ENCODE measurements at regions not wholly inside any gene's neighbourhood (a gene's known extent, or its start where the extent isn't known, plus 50 kb on each side); places are given as distances from the start of the nearest gene placed in this dataset.
"Not testable (repeated sequence)": the region's sequence is repeated elsewhere in the genome, so short reads cannot be mapped to it uniquely, and the experiment has no call there.

DNA sequence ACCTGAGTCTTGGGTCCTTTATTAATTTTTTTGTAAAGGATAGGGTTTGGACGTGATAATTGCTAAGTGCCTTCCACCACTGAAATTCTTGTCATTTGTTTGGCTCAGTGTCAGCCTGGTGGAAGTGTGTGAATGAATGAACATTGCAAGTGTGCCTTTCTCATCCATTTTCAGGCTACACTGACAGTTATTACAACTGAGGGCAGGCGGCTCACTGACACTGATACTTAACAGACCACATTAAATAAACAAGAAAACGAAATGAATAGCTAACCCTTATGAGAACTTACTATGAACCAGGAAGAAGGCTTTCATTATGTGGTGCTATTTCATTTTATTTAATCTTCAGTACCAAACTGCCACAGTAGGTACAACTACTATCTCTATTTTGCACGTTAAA is 188.8 kb upstream of the CRBN start:
- Histone ChIP-seq H3K27me3 (ENCODE audit: low read length) (no peaks in the 10 kb centered on the region), H3K4me2 (ENCODE audit: low read depth, low read length, poor library complexity, severe bottlenecking) (no peak overlapping the region), H3K79me2 (ENCODE audit: low read length) (no peaks in the 10 kb centered on the region), H3K9me3 (ENCODE audit: low read length) (no peaks in the 10 kb centered on the region), H3K36me3 (ENCODE audit: insufficient read depth, low read length) (no peaks in the 10 kb centered on the region), H4K20me1 (ENCODE audit: insufficient read depth, low read depth, low read length) (no peaks in the 10 kb centered on the region), H3K9ac (ENCODE audit: low read length) (no peak overlapping the region), H2AFZ (ENCODE audit: low read length) (no peak overlapping the region), H3K4me3 (ENCODE audit: low read length) (no peak overlapping the region), H3K9me2 (replicated peaks; ENCODE audit: insufficient read depth, low read length) (no peaks in the 10 kb centered on the region), H3K4me1 (ENCODE audit: low read length) (no peaks in the 10 kb centered on the region), H3K27ac (ENCODE audit: low read length) (no peak overlapping the region)
- DNase-seq, result no peak

DNA sequence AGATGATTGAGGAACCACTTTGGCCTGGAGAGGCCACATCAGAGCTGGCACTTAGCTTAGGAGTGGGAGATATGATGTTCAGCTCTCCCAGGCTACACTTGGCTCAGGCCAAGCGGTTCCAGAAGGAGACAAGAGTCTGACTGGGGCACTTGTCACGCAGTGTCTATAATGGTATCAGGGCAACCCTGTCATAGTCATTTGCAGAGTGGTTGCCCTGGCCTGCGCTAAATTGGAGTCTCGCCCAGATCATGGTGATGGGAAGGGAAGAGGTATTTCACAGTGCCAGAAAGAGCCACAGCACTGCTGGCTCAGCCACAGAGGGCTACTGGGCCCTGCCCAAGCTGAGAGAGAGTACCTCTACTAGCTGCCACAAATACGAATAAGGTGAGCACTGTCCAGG is 186.9 kb upstream of the CRBN start:
- no peaks in the 10 kb centered on the region for H3K4me1 ChIP-seq (ENCODE audit: low read length)
- no peaks in the 10 kb centered on the region for H3K9me3 ChIP-seq (ENCODE audit: low read length)
- H3K36me3 ChIP-seq (ENCODE audit: insufficient read depth, low read length), result no peaks in the 10 kb centered on the region
- H3K9me2 ChIP-seq (replicated peaks; ENCODE audit: insufficient read depth, low read length), result no peaks in the 10 kb centered on the region
- H3K4me2 ChIP-seq (ENCODE audit: low read depth, low read length, poor library complexity, severe bottlenecking), result no peak overlapping the region
- no peak overlapping the region for H2AFZ ChIP-seq (ENCODE audit: low read length)
- no peaks in the 10 kb centered on the region for H3K27me3 ChIP-seq (ENCODE audit: low read length)
- no peak overlapping the region for H3K27ac ChIP-seq (ENCODE audit: low read length)
- no peak overlapping the region for H3K9ac ChIP-seq (ENCODE audit: low read length)
- H3K79me2 ChIP-seq (ENCODE audit: low read length), result no peaks in the 10 kb centered on the region
- H3K4me3 ChIP-seq (ENCODE audit: low read length), result no peak overlapping the region
- no peaks in the 10 kb centered on the region for H4K20me1 ChIP-seq (ENCODE audit: insufficient read depth, low read depth, low read length)
- no peak for DNase-seq

DNA sequence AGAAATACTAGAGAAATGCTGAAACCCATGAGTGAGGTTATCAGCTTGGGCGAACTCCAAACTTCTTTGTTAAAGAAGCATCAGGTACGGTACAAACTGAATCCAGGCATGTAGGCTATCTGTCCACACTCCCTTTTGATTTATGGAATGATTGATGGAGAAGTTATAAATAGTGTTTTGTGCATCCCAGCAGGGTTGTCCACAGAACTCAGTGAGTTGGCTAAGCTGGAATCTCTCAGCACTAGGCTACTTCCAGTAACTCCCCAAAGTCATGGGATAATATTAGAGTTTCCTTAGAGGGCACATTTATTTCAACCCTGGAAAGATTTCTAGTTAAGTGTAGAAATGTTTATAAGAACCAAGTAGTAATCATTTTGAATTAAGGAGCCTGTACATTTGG is 186.2 kb upstream of the CRBN start:
- no peak overlapping the region for H3K4me2 ChIP-seq (ENCODE audit: low read depth, low read length, poor library complexity, severe bottlenecking)
- no peak overlapping the region for H3K9ac ChIP-seq (ENCODE audit: low read length)
- no peaks in the 10 kb centered on the region for H3K36me3 ChIP-seq (ENCODE audit: insufficient read depth, low read length)
- H3K4me1 ChIP-seq (ENCODE audit: low read length), result no peaks in the 10 kb centered on the region
- H3K4me3 ChIP-seq (ENCODE audit: low read length), result no peak overlapping the region
- no peaks in the 10 kb centered on the region for H3K9me2 ChIP-seq (replicated peaks; ENCODE audit: insufficient read depth, low read length)
- no peaks in the 10 kb centered on the region for H3K9me3 ChIP-seq (ENCODE audit: low read length)
- no peaks in the 10 kb centered on the region for H3K79me2 ChIP-seq (ENCODE audit: low read length)
- no peak overlapping the region for H3K27ac ChIP-seq (ENCODE audit: low read length)
- no peaks in the 10 kb centered on the region for H3K27me3 ChIP-seq (ENCODE audit: low read length)
- no peak overlapping the region for H2AFZ ChIP-seq (ENCODE audit: low read length)
- H4K20me1 ChIP-seq (ENCODE audit: insufficient read depth, low read depth, low read length), result no peaks in the 10 kb centered on the region
- no peak for DNase-seq

- H3K36me3 ChIP-seq (ENCODE audit: insufficient read depth, low read length), result no peaks in the 10 kb centered on the region
- DNase-seq, result no peak
- no peaks in the 10 kb centered on the region for H3K27me3 ChIP-seq (ENCODE audit: low read length)
- no peak overlapping the region for H2AFZ ChIP-seq (ENCODE audit: low read length)
- H3K27ac ChIP-seq (ENCODE audit: low read length), result no peak overlapping the region
- H3K4me3 ChIP-seq (ENCODE audit: low read length), result no peak overlapping the region
- no peaks in the 10 kb centered on the region for H3K79me2 ChIP-seq (ENCODE audit: low read length)
- no peak overlapping the region for H3K9ac ChIP-seq (ENCODE audit: low read length)
- H4K20me1 ChIP-seq (ENCODE audit: insufficient read depth, low read depth, low read length), result no peaks in the 10 kb centered on the region
- no peak overlapping the region for H3K4me2 ChIP-seq (ENCODE audit: low read depth, low read length, poor library complexity, severe bottlenecking)
- no peaks in the 10 kb centered on the region for H3K4me1 ChIP-seq (ENCODE audit: low read length)
- H3K9me3 ChIP-seq (ENCODE audit: low read length), result no peaks in the 10 kb centered on the region
- H3K9me2 ChIP-seq (replicated peaks; ENCODE audit: insufficient read depth, low read length), result no peaks in the 10 kb centered on the region
These were observed 177.4 kb upstream of the CRBN start for GRCh38 chr3:3356846-3357245.

- H3K27ac ChIP-seq (ENCODE audit: low read length), result no peak overlapping the region
- H3K9me3 ChIP-seq (ENCODE audit: low read length), result no peaks in the 10 kb centered on the region
- H4K20me1 ChIP-seq (ENCODE audit: insufficient read depth, low read depth, low read length), result no peaks in the 10 kb centered on the region
- no peaks in the 10 kb centered on the region for H3K36me3 ChIP-seq (ENCODE audit: insufficient read depth, low read length)
- no peak overlapping the region for H2AFZ ChIP-seq (ENCODE audit: low read length)
- no peak overlapping the region for H3K4me3 ChIP-seq (ENCODE audit: low read length)
- H3K9ac ChIP-seq (ENCODE audit: low read length), result no peak overlapping the region
- H3K79me2 ChIP-seq (ENCODE audit: low read length), result no peaks in the 10 kb centered on the region
- H3K4me1 ChIP-seq (ENCODE audit: low read length), result no peaks in the 10 kb centered on the region
- no peak overlapping the region for H3K4me2 ChIP-seq (ENCODE audit: low read depth, low read length, poor library complexity, severe bottlenecking)
- no peak for DNase-seq
- H3K9me2 ChIP-seq (replicated peaks; ENCODE audit: insufficient read depth, low read length), result no peaks in the 10 kb centered on the region
- H3K27me3 ChIP-seq (ENCODE audit: low read length), result no peaks in the 10 kb centered on the region
These were observed 176.0 kb upstream of the CRBN start for GRCh38 chr3:3355442-3355841.

GRCh38 chr3:3353153-3353552 is 173.7 kb upstream of the CRBN start:
- Histone ChIP-seq H3K4me2 (ENCODE audit: low read depth, low read length, poor library complexity, severe bottlenecking) (no peak overlapping the region), H4K20me1 (ENCODE audit: insufficient read depth, low read depth, low read length) (no peaks in the 10 kb centered on the region)

DNA sequence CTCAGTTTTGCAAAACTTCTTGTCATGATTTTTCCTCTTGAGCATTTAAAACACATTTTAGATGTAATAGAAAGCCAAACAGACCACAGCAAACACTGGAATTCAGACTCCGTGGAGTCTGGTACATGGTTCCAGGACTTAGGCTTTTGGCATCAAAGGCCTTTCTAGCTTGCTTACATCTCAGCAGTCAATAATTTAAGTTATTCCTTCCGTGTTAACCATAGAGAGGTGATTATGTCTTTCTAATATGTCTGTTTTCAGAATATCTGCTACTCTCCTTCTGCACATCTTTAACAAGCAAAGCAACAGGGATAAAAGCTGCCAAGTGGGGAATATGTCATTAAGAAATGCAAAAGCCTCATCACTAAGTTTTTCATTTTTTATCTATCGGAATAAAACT is 171.7 kb upstream of the CRBN start:
- no peak overlapping the region for H3K4me2 ChIP-seq (ENCODE audit: low read depth, low read length, poor library complexity, severe bottlenecking)

More at GRCh38 chr3:3353153-3353552, 173.7 kb upstream of the CRBN start:
- H3K4me1 ChIP-seq (ENCODE audit: low read length), result no peaks in the 10 kb centered on the region
- no peak overlapping the region for H3K9ac ChIP-seq (ENCODE audit: low read length)
- no peaks in the 10 kb centered on the region for H3K9me3 ChIP-seq (ENCODE audit: low read length)
- H3K4me3 ChIP-seq (ENCODE audit: low read length), result no peak overlapping the region
- H3K36me3 ChIP-seq (ENCODE audit: insufficient read depth, low read length), result no peaks in the 10 kb centered on the region
- no peak overlapping the region for H3K27ac ChIP-seq (ENCODE audit: low read length)
- no peaks in the 10 kb centered on the region for H3K27me3 ChIP-seq (ENCODE audit: low read length)
- H3K9me2 ChIP-seq (replicated peaks; ENCODE audit: insufficient read depth, low read length), result no peaks in the 10 kb centered on the region
- H3K79me2 ChIP-seq (ENCODE audit: low read length), result no peaks in the 10 kb centered on the region
- DNase-seq, result no peak
- H2AFZ ChIP-seq (ENCODE audit: low read length), result no peak overlapping the region

GRCh38 chr3:3347056-3347455 is 167.6 kb upstream of the CRBN start:
- not testable (repeated sequence) for H4K20me1 ChIP-seq (ENCODE audit: insufficient read depth, low read depth, low read length); H2AFZ ChIP-seq (ENCODE audit: low read length); H3K4me1 ChIP-seq (ENCODE audit: low read length); H3K9me3 ChIP-seq (ENCODE audit: low read length); DNase-seq; H3K27me3 ChIP-seq (ENCODE audit: low read length); H3K4me2 ChIP-seq (ENCODE audit: low read depth, low read length, poor library complexity, severe bottlenecking); H3K27ac ChIP-seq (ENCODE audit: low read length); H3K9me2 ChIP-seq (replicated peaks; ENCODE audit: insufficient read depth, low read length); H3K9ac ChIP-seq (ENCODE audit: low read length); H3K79me2 ChIP-seq (ENCODE audit: low read length); H3K36me3 ChIP-seq (ENCODE audit: insufficient read depth, low read length); H3K4me3 ChIP-seq (ENCODE audit: low read length)

More for the DNA sequence above, 171.7 kb upstream of the CRBN start:
- Histone ChIP-seq H3K9ac (ENCODE audit: low read length) (no peak overlapping the region), H3K4me3 (ENCODE audit: low read length) (no peak overlapping the region), H3K27ac (ENCODE audit: low read length) (no peak overlapping the region), H3K4me1 (ENCODE audit: low read length) (no peaks in the 10 kb centered on the region), H4K20me1 (ENCODE audit: insufficient read depth, low read depth, low read length) (no peaks in the 10 kb centered on the region), H3K9me3 (ENCODE audit: low read length) (no peaks in the 10 kb centered on the region), H3K36me3 (ENCODE audit: insufficient read depth, low read length) (no peaks in the 10 kb centered on the region), H3K79me2 (ENCODE audit: low read length) (no peaks in the 10 kb centered on the region), H3K27me3 (ENCODE audit: low read length) (no peaks in the 10 kb centered on the region), H2AFZ (ENCODE audit: low read length) (no peak overlapping the region), H3K9me2 (replicated peaks; ENCODE audit: insufficient read depth, low read length) (no peaks in the 10 kb centered on the region)
- DNase-seq, result no peak

GRCh38 chr3:3346556-3346955 is 167.1 kb upstream of the CRBN start:
- Histone ChIP-seq H3K4me3 (ENCODE audit: low read length) (no peak overlapping the region), H3K4me1 (ENCODE audit: low read length) (no peaks in the 10 kb centered on the region), H3K9me2 (replicated peaks; ENCODE audit: insufficient read depth, low read length) (no peaks in the 10 kb centered on the region), H3K27me3 (ENCODE audit: low read length) (no peaks in the 10 kb centered on the region), H3K9me3 (ENCODE audit: low read length) (no peaks in the 10 kb centered on the region), H3K27ac (ENCODE audit: low read length) (no peak overlapping the region), H3K9ac (ENCODE audit: low read length) (no peak overlapping the region), H3K79me2 (ENCODE audit: low read length) (no peaks in the 10 kb centered on the region), H4K20me1 (ENCODE audit: insufficient read depth, low read depth, low read length) (no peaks in the 10 kb centered on the region), H3K36me3 (ENCODE audit: insufficient read depth, low read length) (no peaks in the 10 kb centered on the region), H2AFZ (ENCODE audit: low read length) (no peak overlapping the region), H3K4me2 (ENCODE audit: low read depth, low read length, poor library complexity, severe bottlenecking) (no peak overlapping the region)
- no peak for DNase-seq

All from Karpas-422 (cell line).